OCI-LY7 (cell line): ENCODE measurements at regions not wholly inside any gene's neighbourhood (a gene's known extent, or its start where the extent isn't known, plus 50 kb on each side); places are given as distances from the start of the nearest gene placed in this dataset.

ENCODE experiments used
- EZH2phosphoT487 ChIP-seq: fragments of 200-600 bp; sonication (generic); IDR thresholded peaks from 2 replicates; pipeline ENCODE4 v1.6.1; 2018; ENCODE audit warnings: low read depth, borderline replicate concordance, mild to moderate bottlenecking, mixed run types, antibody characterized with exemption, low read length, moderate library complexity, mixed read lengths
- TF ChIP-seq, protein P1 (sequence below): fragments of 200-600 bp; sonication (generic); conservative IDR thresholded peaks from 2 replicates; pipeline ENCODE4 v1.5.1; 2014; ENCODE audit warnings: mild to moderate bottlenecking, antibody characterized with exemption, low read length, moderate library complexity, mixed read lengths

DNA sequence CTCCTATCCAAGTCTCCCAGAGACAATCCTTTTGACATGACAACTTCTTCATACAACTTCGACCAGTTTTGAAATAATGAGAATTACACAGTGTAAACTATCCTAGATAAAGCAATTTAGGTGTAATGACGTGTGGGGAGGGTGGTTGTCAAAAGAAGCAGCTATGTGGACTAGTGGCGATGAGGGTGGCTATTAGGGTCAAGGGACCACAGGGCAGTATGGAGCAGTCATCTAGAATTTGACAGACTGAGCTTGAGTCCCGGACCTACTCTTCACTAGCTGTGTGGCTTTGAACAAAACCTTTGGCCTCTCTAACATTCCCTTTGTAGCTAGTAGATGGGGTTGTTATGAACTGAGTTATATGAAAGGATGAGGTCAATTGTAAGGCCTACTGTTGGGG lies 247.1 kb downstream of the HAPSTR1 start:
- TF ChIP-seq, protein P1, sequence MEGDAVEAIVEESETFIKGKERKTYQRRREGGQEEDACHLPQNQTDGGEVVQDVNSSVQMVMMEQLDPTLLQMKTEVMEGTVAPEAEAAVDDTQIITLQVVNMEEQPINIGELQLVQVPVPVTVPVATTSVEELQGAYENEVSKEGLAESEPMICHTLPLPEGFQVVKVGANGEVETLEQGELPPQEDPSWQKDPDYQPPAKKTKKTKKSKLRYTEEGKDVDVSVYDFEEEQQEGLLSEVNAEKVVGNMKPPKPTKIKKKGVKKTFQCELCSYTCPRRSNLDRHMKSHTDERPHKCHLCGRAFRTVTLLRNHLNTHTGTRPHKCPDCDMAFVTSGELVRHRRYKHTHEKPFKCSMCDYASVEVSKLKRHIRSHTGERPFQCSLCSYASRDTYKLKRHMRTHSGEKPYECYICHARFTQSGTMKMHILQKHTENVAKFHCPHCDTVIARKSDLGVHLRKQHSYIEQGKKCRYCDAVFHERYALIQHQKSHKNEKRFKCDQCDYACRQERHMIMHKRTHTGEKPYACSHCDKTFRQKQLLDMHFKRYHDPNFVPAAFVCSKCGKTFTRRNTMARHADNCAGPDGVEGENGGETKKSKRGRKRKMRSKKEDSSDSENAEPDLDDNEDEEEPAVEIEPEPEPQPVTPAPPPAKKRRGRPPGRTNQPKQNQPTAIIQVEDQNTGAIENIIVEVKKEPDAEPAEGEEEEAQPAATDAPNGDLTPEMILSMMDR = no peak
- TF ChIP-seq EZH2phosphoT487 = no peak
